ENCODE measurements at regions not wholly inside any gene's neighbourhood (a gene's known extent, or its start where the extent isn't known, plus 50 kb on each side); places are given as distances from the start of the nearest gene placed in this dataset.

DNA sequence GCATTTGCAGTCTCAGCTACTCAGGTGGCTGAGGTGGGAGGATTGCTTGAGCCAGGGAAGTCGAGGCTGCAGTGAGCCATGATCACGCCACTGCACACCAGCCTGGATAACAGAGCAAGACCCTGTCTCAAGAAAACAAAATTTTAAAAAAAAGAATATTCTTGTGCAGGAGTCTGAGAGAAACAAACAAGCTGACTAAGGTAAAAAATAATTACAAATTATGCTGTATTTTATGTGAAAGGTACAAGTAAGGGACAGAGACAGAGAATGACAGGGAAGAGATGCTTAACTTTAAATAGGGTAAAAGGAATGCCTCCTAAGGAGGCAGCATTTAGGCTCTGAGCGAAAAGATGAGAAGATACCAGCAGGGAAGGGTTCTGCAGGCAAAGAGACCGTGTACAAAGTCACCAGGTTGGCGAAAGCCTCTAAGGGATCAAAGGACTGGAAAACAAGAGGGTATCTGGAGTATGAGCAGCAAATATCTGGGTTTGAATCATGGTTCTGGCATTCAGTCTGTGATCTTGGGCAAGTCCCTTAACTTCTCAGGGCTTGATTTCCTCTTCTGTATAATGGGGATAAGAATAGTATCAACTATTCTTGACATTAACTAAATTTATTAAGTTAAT is 106.2 kb upstream of the RHOBTB1 start:
- intact Hi-C loops (cut with DNase I), result no loop called here

DNA sequence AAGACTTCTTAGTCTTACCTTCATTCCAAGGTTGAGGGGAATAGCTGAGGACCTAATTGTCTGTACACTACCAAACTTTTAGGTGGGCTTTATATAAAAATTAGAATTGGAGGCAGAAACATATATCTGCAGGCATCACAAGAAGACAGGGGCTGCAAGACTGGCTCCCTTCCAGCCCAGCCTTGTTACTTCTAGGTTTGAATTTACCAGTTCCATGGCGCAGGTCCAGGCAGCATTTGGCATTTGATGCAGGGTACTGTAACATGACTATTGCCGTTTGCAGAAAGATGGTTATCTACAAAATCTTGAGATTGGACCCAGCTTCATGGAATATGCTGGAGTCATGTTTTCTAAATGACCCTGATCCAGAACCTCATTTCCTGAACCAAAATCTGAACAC is 105.4 kb upstream of the RHOBTB1 start:
- H3K9me3 ChIP-seq (ENCODE audit: control insufficient read depth in 2 of 3, insufficient read depth in 1 of 3, low read length in 3 of 3), result no peaks in the 10 kb centered on the region
- H3K36me3 ChIP-seq (ENCODE audit: control insufficient read depth in 2 of 3, insufficient read depth in 3 of 3, low read length in 3 of 3), result no peaks in the 10 kb centered on the region
- no peak overlapping the region for H3K27ac ChIP-seq (ENCODE audit: low read depth in 2 of 2, low read length in 2 of 2)
- intact Hi-C loops (cut with DNase I), result no loop called here
- no peak overlapping the region for H3K4me3 ChIP-seq (ENCODE audit: low read length in 3 of 3)
- H3K27me3 ChIP-seq (ENCODE audit: control insufficient read depth, insufficient read depth, low read length), result no peaks in the 10 kb centered on the region
- TF ChIP-seq, protein P1, sequence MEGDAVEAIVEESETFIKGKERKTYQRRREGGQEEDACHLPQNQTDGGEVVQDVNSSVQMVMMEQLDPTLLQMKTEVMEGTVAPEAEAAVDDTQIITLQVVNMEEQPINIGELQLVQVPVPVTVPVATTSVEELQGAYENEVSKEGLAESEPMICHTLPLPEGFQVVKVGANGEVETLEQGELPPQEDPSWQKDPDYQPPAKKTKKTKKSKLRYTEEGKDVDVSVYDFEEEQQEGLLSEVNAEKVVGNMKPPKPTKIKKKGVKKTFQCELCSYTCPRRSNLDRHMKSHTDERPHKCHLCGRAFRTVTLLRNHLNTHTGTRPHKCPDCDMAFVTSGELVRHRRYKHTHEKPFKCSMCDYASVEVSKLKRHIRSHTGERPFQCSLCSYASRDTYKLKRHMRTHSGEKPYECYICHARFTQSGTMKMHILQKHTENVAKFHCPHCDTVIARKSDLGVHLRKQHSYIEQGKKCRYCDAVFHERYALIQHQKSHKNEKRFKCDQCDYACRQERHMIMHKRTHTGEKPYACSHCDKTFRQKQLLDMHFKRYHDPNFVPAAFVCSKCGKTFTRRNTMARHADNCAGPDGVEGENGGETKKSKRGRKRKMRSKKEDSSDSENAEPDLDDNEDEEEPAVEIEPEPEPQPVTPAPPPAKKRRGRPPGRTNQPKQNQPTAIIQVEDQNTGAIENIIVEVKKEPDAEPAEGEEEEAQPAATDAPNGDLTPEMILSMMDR (IDR thresholded peaks at IDR 0.05; ENCODE audit: borderline replicate concordance, extremely low read depth, insufficient read depth), result no peak
- peaks cover 0 to 2% (median 0%) of the 10 kb centered on the region in 3 donors for H3K4me1 ChIP-seq (ENCODE audit: control insufficient read depth in 2 of 3, insufficient read depth in 2 of 3, low read depth in 1 of 3, low read length in 3 of 3)
- FAIRE-seq, result no peak
- no peak for DNase-seq
- no peak overlapping the region for H3K9ac ChIP-seq (ENCODE audit: low read length in 3 of 3)

More for the DNA sequence above, 106.2 kb upstream of the RHOBTB1 start:
- FAIRE-seq (no peak), DNase-seq (no peak)
- Histone ChIP-seq H3K9me3 (ENCODE audit: control insufficient read depth in 2 of 3, insufficient read depth in 1 of 3, low read length in 3 of 3) (no peaks in the 10 kb centered on the region), H3K27me3 (ENCODE audit: control insufficient read depth, insufficient read depth, low read length) (no peaks in the 10 kb centered on the region), H3K4me1 (ENCODE audit: control insufficient read depth in 2 of 3, insufficient read depth in 2 of 3, low read depth in 1 of 3, low read length in 3 of 3) (peaks cover 0 to 2% (median 0%) of the 10 kb centered on the region in 3 donors), H3K4me3 (ENCODE audit: low read length in 3 of 3) (no peak overlapping the region), H3K36me3 (ENCODE audit: control insufficient read depth in 2 of 3, insufficient read depth in 3 of 3, low read length in 3 of 3) (no peaks in the 10 kb centered on the region), H3K9ac (ENCODE audit: low read length in 3 of 3) (no peak overlapping the region), H3K27ac (ENCODE audit: low read depth in 2 of 2, low read length in 2 of 2) (no peak overlapping the region)
- TF ChIP-seq, protein P1 (IDR thresholded peaks at IDR 0.05; ENCODE audit: borderline replicate concordance, extremely low read depth, insufficient read depth), result no peak

DNA sequence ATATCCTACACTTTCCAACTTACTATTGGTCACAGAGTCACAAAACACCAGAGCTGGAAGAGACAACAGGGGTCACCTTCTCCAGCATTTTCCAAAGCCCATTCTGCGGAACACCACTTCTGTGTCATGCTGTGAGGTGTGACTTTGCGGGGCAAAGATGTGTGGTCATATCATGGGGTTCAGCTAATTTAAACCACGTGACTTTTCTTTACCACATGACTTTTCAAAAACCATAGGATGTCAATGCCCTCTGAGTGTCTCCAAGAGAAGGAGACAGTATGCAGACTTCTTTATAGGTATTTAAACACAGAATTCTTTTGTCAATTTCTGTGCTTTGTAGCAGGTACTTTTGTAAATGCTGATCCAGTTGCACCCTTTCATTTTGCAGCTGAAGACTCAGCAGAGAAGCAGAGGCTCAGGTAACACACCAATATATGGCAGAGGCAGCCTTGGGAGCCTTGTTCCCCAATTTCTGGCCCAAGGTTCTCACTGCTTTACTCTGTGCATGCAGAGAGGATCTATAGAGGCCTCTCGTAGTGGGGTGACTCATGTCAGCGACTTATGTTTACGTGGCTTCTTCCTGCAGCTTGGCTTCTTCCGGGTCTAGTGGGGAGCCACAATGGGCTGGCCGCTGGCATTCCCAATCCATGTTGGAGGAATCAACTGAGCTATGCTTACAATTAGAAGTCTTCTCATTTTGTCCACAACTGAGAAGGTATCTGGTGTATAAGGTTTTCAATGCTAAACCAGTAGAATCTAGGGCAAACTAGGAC is 104.0 kb upstream of the RHOBTB1 start:
- no peak for FAIRE-seq
- no peak overlapping the region for H3K4me3 ChIP-seq (ENCODE audit: low read length in 3 of 3)

More for the DNA sequence above, 104.0 kb upstream of the RHOBTB1 start:
- no peak for DNase-seq
- intact Hi-C loops (cut with DNase I), result no loop called here
- H3K27ac ChIP-seq (ENCODE audit: low read depth in 2 of 2, low read length in 2 of 2), result no peak overlapping the region
- no peaks in the 10 kb centered on the region for H3K9me3 ChIP-seq (ENCODE audit: control insufficient read depth in 2 of 3, insufficient read depth in 1 of 3, low read length in 3 of 3)
- no peak overlapping the region for H3K9ac ChIP-seq (ENCODE audit: low read length in 3 of 3)
- TF ChIP-seq, protein P1 (IDR thresholded peaks at IDR 0.05; ENCODE audit: borderline replicate concordance, extremely low read depth, insufficient read depth), result no peak
- H3K27me3 ChIP-seq (ENCODE audit: control insufficient read depth, insufficient read depth, low read length), result no peaks in the 10 kb centered on the region
- no peaks in the 10 kb centered on the region for H3K36me3 ChIP-seq (ENCODE audit: control insufficient read depth in 2 of 3, insufficient read depth in 3 of 3, low read length in 3 of 3)
- peaks cover 0 to 2% (median 0%) of the 10 kb centered on the region in 3 donors for H3K4me1 ChIP-seq (ENCODE audit: control insufficient read depth in 2 of 3, insufficient read depth in 2 of 3, low read depth in 1 of 3, low read length in 3 of 3)

Data from kidney (tissue), 13 donors.